SW 1271 (cell line): ENCODE measurements at regions not wholly inside any gene's neighbourhood (a gene's known extent, or its start where the extent isn't known, plus 50 kb on each side); places are given as distances from the start of the nearest gene placed in this dataset.
"Not testable (repeated sequence)": the region's sequence is repeated elsewhere in the genome, so short reads cannot be mapped to it uniquely, and the experiment has no call there.

ENCODE experiments used
- DNase-seq, 2 experiments: peaks; one replicate each; lab custom pipeline; 2025; lab: John Stamatoyannopoulos, UW

- not testable (repeated sequence) for DNase-seq
Measured at GRCh38 chr7:85791098-85791497, 604.2 kb upstream of the SEMA3D start.

DNA sequence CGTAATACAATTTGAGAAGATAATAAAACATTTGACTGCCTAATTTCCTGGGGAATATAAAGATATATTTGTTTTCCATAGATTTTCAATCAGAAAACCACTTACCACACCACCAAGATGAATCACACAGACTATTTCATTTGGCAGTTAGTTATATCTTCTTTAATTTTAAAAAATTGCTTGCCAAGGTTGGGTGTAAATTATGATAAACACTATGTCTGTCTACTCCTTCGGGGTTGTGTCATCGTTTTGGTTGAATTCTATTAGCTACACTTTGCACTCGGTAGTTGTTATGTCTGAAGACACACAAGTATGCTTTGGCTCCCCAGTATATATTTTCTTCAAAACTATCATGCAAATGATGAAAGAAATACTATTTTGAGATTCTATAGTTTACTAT lies 594.8 kb upstream of the SEMA3D start:
- DNase-seq, result no peak

DNA sequence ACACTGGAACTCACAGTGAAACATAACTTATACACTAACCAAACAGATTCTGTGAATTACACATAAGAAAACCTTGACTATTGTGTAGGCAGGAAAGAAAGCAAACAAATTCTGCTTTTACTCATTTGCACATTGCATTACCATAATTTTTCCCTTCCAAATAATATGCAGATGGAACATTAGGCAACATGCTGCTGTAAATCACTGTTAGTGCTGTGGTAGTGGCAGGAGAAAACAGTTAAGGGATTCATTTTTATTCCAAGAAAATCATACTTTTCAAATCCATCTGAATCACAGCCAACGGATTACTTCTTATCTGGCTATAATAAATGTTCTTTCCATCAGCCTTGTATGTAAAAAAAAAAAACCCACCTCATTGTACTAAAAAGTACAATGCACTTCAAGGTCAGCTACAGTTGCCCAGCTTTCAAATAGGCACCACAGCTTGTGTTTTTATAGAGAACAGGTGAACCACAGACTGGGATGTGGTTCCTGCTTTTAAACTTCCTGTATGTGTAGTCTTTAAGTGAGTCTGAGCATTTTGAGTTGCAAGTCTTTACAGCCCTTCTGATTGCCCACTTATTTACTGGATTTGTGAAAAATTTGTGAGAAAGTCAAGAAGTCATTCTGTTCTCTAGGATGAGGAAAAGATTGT lies 590.0 kb upstream of the SEMA3D start:
- no peak for DNase-seq

DNA sequence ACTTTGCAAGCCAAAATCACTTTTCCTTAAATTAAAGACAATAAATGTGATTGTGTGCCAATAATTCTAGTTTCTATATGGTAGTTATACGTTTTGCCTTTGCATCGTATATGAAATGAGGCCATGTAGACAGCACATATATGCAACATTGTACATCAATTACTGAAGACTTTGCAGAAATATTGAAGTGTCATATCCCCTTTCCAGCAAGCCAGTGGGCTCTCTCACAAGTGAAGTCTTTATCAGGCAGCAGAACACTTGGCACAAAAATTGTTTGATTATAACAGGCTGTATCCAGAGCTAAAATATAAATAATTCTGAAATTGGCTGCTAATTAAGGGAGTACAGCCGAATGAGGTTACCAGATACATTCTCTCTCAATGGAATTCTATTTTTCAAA lies 588.6 kb upstream of the SEMA3D start:
- DNase-seq, result no peak

GRCh38 chr7:85774986-85775385 lies 588.1 kb upstream of the SEMA3D start:
- DNase-seq, result no peak

GRCh38 chr7:85773116-85773728 lies 586.4 kb upstream of the SEMA3D start:
- DNase-seq, result no peak

GRCh38 chr7:85771516-85771915 lies 584.7 kb upstream of the SEMA3D start:
- no peak for DNase-seq

DNA sequence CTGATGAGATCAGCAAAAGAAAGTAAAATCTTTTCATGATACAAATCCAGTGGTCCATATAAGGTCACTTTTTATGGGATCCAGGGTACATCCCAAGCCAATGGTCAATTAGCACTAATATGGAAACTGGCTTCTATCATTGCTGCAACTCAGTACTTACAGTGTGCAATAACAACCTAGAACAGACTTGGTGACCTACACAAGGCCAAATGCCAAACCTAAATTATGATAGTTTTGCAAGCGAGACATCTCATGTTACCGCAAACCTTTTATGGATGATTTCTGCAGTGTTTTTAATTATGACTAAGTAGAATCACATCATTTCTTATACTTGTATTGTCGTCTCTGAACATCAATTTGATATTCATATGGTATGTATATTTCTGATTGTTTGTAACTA lies 583.5 kb upstream of the SEMA3D start:
- no peak for DNase-seq

DNA sequence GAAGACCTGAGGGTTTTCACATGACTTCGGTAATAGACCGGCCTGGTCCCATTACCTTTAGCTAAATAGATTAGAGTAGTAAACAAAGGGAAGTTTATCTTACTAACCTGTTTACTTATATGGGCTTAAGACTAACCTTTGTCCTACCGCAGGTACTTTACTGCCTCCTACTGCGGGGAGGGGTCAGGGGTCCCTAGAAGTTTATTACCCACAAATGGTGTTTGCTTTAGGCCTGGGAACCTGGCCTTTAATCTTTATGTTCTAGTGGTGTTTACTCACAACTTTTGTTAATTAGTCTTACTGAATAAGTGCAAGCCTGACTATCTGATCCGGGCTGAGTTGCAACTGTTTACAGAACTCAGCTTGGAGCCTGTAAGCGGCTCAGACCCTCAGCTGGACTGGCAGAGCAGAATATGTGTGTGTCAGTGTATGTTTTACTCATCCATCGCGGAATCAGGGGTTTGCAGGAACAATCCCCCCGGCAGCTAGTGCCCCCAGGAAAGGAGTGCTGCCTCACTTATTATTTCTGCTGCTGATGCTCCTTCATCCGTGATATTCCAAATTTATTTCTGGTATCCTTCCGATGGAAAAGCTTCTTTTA lies 578.9 kb upstream of the SEMA3D start:
- no peak for DNase-seq

DNA sequence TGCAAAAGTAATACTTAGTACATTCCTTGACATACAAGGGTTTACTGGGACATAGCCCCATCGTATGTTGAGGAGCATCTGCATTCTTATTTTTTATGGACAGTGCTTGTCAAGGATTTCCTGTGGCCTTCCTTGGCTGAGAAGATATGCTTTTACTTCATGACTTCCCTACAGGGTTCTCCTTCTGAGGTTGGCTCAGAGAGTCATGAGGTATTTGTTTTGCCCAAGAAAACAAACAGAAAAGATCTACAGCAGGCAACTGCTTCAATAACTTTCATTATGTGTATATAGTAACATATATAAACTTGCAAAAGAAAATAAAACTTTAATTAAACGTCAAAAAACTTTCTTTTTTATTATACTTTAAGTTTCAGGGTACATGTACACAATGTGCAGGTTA lies 577.2 kb upstream of the SEMA3D start:
- no peak for DNase-seq

DNA sequence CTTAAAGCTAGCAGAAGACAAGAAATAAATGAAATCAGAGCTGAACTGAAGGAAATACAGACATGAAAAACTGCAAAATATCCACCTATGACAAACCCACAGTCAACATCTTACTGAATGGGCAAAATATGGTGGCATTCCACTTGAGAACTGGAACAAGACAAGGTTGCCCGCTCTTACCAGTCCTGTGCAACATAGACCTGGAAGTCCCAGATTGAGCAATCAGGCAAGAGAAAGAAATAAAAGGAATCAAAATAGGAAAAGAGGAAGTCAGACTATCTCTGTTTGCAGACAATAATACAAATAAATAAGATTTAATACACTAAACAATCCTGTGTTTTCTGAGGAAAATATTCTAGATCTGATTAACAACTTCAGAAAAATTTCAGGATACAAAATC lies 570.5 kb upstream of the SEMA3D start:
- DNase-seq, result no peak

GRCh38 chr7:85750454-85750949 lies 563.6 kb upstream of the SEMA3D start:
- DNase-seq, result peak in 1 of 2 experiments; percentile 38

DNA sequence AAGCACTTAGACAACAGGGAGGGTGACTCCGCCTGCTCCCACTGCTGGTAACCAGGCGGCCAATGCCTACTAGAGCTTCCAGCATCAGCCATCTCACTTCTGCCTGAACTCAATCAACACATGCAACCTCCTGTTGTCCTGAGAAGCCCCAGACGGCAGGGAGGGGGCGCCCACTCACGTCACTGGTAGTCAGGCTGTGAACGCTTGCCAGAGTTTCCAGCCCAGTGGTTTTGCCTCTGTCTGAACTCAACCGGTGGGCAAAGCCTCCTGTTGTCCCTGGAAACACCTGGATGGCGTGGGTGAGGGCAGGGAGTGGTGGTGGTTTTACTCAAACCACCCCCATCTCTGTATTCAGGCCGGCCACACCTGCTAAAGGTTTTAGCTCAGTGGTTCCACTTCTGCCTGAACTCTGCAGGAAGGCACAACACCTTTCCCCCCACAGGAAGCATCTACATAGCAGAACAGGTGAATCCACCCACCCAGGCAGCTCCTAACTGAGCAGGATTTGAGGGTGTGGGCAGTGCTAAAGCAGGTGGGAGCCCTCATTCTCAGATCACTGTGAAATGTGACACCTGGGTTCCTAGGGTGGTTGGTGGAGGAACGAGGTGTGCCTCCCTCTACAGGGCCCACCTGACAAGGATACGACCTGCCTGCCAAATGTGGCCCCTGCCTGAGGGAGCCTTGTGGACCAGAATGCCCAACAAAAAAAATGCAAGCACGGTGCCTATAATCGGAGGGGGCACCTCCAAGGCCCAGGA lies 563.0 kb upstream of the SEMA3D start:
- no peak for DNase-seq

DNA sequence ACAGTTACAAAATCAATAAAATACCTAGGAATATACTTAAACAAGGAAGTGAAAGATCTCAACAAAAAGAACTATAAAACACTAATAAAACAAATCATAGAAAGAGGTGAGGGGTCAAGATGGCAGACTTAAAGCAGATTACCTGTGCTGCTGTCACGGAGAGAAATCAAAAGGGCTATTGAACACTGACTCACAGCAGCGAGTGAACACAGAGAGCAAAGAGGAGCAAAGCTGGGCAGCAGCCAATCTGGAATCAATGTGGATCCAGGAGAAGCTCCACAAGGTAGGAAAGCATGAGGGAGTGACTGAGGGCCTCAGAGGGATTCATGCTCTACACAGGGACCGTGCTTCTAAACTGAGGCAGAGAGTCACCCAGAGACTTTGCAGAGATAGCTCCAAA lies 562.0 kb upstream of the SEMA3D start:
- DNase-seq, result no peak

DNA sequence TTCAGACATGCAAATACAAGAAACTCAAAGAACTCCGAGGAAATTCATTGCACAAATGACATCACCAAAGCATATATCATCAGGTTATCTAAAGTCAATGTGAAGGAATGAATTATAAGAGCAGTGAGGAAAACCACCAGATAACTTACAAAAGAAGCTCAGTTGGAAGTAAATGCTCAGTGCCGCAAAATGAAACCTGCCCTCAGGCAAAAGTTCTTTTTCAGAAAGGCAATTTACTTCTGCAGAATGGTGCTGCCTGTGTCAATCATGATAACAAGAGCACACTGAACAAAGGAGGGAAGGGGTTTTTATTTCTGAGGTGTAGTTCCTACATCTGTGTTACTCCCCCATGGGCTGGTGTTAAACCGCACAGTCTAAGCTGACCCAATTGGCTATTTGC lies 550.6 kb upstream of the SEMA3D start:
- DNase-seq, result no peak

DNA sequence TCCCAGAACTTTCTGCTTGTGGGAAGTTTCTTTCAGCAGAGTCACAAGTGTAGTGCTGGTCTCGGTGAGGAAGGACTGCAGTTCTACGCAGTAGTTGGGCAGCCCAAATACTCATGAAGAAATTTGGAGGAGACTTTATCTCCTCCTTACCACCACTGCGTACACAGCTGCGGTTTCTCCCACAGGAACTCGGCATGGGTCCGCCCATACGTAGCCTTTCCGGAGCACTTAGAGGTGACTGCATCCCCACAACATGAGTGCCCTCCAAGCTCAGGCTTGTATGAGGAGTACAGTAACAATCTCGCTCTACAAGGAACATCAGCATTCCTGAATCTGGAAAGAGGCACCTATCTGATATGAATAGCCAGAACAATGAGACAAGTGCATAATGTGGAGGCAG lies 549.2 kb upstream of the SEMA3D start:
- DNase-seq, result no peak

- no peak for DNase-seq
Measured at GRCh38 chr7:85734823-85735222, 548.0 kb upstream of the SEMA3D start.

DNA sequence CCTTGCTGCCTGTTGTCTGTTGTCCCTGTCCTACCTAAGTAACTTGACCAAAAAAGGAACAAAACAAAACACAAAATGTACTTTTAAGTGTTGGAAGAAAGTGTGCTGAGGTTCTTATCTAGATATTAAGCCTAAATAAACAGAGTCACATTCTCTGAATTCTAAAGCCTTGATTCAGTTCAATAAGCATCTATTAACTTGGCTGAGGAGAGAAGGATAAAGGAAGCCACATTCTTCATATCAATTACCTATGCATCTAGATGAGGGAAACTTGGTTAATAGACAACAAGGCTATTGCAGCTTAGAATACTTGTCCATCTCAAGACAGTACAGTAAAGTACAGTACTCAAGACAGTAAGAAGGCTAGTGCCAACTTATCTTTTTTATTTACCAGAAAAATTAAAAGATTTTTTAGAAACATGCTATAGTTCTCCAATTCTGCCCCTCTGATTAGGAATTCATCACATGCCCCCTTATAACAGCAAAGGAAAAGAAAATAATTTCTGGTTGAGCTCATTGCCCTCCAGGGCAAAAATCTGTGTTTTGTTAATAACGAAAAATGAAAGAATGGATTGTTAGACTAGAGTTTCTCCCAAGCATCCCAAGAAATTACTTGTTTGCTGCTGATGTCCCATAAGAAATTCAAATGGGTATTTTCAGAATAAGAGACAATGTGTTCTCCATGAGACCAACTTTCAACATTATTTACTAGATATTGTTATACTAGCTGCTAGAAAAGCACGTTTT lies 546.5 kb upstream of the SEMA3D start:
- DNase-seq, result no peak

- no peak for DNase-seq
Measured at GRCh38 chr7:85730012-85730411, 543.2 kb upstream of the SEMA3D start.

- DNase-seq, result no peak
Measured at GRCh38 chr7:85725026-85725425, 538.2 kb upstream of the SEMA3D start.

GRCh38 chr7:85719981-85720953 lies 533.4 kb upstream of the SEMA3D start:
- no peak for DNase-seq
